Sciatic nerve (tissue), 2 donors: ENCODE measurements at regions not wholly inside any gene's neighbourhood (a gene's known extent, or its start where the extent isn't known, plus 50 kb on each side); places are given as distances from the start of the nearest gene placed in this dataset.
A peak's percentile ranks its signal among the peaks of the same experiment; 100 is the strongest.

Source experiments
- ATAC-seq: fragments of 200-7000 bp; cut with Tn5 transposase; one replicate; pipeline ENCODE4 v1.9.1; 2020; ENCODE audit warnings: mild to moderate bottlenecking, moderate library complexity
- DNase-seq: peaks from one replicate; pipeline ENCODE4 v3.0.0-alpha.2; 2020; ENCODE audit warnings: low spot score
- intact Hi-C: fragments of 100-400 bp; cut with DNase I; formaldehyde crosslinking; loops from one replicate; pipeline ENCODE4 v1.14.2; 2022
- donor health status: DM: no; HTN: no; CAD: no.
- donor health status: DM: no; HTN: no; CAD: no.

GRCh38 chr17:72249441-72249840 is 128.6 kb downstream of the SOX9 start:
- ATAC-seq: no peak

GRCh38 chr17:72250206-72250605 is 129.4 kb downstream of the SOX9 start:
- ATAC-seq: no peak
- no peak for DNase-seq
- intact Hi-C loops: no loop called here

More at GRCh38 chr17:72249441-72249840, 128.6 kb downstream of the SOX9 start:
- intact Hi-C loops: no loop called here
- no peak for DNase-seq

GRCh38 chr17:72253597-72253996 is 132.8 kb downstream of the SOX9 start:
- ATAC-seq (no peak), DNase-seq (no peak)
- intact Hi-C loops: no loop called here

DNA sequence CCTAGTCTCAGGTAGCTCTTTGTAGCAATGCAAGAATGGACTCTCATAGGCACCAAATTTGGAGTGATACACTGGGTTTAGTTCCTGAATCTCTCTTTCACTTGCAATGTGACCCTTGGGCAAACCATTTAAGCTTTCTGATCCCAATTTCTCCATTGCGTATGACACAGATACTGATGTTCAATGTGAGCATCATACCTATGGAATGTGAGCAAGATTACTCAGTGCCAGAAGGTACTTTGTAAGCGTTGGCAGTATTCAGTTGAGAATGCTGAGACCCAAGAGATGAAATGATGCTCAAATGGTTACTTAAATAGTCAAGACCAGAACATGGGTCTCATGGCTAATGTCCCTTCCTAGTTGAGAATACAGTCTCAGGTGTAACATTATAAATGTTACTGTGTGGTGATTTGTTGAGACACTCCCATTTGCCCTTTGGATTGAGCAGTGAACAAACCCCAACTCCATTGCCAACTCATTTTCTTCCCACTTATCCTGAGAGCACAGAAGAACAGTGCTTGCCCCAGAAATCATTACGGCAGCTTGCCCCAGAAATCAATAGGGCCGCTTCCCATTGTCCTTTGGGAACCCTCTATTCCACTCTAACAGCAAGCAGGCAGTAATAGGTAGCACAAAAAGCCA is 134.1 kb downstream of the SOX9 start:
- intact Hi-C loops: no loop called here
- DNase-seq: no peak
- no peak for ATAC-seq

- ATAC-seq (no peak), DNase-seq (no peak)
- intact Hi-C loops: no loop called here
Observed at GRCh38 chr17:72255481-72255880, 134.7 kb downstream of the SOX9 start.

GRCh38 chr17:72258711-72259110 is 137.9 kb downstream of the SOX9 start:
- no peak for ATAC-seq
- DNase-seq: no peak
- intact Hi-C loops: no loop called here

DNA sequence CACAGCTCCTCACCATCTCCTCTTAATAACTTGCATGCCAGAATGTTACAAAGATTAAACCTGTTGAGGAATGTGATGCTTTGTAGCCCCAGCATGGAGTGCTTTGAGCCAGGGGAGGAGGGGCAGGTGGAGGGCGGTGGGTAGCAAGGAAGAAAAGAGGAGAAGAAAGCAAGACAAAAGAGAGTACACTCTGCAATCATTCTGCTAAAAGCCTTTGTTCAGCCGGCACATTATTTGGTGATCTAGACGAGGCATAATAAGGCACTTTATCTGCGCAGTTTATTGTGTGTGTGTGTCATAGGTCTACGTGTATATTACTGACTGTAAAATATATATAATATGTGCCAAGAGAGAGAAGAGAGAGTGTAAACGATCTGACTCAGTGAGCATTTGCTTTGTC is 139.1 kb downstream of the SOX9 start:
- DNase-seq (no peak), ATAC-seq (no peak)
- intact Hi-C loops: no loop called here

DNA sequence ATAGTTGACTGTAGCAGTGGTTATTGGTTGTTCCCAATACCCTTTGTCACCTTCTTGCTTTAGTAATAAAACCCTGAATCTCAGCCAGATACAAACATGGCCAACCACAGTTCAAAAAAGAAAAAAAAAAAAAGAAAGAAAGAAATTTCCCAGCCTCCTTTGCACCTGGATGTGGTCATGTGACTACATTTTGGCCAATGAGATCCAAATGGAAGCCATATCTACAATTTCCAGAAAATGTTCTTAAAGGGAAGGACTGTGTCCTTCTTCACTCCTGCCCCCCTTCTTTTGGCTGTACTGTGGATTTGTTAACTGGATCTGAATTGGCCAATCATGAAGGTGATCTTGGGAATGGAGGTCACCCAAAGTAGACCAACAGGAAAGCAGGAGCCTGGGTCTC is 141.9 kb downstream of the SOX9 start:
- no peak for ATAC-seq
- intact Hi-C loops: no loop called here

DNA sequence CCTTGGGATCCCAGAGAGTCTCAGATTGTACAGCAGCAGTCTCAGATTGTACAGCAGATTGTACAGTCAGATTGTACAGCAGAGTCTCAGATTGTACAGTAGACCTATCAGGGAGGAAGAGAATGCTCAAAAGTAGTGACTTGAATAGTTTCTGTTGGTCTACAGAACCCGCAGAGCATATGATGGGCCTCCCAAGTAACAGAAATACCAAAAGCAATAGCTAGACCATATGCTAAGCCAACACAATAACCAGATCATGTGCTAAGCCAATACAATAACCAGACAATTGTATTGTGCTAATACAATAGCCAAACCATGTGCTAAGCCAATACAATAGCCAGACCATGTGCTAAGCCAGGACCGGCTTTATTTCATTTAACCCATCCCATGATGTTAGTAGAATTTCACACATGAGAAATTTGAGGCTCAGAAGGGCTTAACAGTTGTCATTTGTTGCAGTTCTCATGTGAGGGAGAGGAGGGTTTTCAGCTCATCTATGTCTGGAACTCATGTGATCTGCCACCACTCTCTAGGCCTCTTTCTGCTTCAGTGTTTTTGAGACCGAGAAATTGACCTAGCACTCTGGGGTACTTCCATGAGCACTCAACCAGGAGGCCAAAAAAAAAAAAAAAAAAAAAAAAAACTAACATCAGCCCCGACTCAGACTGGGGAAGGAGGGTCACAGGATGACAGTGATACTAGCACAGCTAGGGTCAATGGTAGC is 144.0 kb downstream of the SOX9 start:
- ATAC-seq (no peak), DNase-seq (no peak)
- intact Hi-C loops: no loop called here

More for the DNA sequence above, 141.9 kb downstream of the SOX9 start:
- no peak for DNase-seq

- ATAC-seq: no peak
- intact Hi-C loops: no loop called here
- no peak for DNase-seq
Observed at GRCh38 chr17:72266112-72266775, 145.4 kb downstream of the SOX9 start.

DNA sequence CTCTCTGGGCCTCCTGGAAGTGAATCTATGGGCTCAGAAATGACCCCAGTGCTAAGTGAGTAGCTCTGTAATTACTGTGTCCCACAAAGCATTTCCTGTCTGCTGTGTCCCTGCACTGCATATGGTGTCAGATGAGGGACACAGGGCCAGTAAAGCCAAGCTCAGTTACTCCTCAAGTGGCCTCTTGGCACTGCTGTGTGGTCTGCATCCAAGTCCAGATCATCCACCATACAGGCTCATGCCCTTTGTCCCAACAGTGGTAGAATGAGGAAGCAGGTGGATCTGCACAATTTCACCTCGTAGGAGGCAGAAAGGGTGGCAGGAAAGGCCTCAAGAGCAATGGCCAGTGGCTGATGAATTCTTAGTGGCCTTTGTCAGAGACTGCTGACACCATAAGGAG is 146.8 kb downstream of the SOX9 start:
- no peak for DNase-seq
- intact Hi-C loops: no loop called here

DNA sequence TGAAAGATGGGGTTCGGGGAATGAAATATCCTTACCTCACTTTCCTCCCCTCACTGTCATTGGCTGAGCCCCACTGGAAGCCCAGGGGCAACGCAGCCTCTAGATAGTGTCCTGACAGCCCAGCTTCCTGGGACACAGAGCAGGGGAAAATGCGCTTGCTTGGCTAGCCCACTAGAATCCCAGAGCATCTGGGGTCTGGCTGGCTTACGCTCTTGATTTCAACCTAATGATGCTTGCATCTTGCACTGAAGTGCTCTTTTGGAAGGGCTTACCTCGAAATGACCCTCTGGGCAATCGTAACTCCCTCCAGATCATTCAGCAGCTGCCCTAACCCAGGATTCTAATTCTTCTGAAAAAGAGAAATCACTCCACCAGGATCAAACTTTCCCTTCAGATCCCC is 147.6 kb downstream of the SOX9 start:
- ATAC-seq (no peak), DNase-seq (no peak)
- intact Hi-C loops: no loop called here

More for the DNA sequence above, 146.8 kb downstream of the SOX9 start:
- no peak for ATAC-seq

DNA sequence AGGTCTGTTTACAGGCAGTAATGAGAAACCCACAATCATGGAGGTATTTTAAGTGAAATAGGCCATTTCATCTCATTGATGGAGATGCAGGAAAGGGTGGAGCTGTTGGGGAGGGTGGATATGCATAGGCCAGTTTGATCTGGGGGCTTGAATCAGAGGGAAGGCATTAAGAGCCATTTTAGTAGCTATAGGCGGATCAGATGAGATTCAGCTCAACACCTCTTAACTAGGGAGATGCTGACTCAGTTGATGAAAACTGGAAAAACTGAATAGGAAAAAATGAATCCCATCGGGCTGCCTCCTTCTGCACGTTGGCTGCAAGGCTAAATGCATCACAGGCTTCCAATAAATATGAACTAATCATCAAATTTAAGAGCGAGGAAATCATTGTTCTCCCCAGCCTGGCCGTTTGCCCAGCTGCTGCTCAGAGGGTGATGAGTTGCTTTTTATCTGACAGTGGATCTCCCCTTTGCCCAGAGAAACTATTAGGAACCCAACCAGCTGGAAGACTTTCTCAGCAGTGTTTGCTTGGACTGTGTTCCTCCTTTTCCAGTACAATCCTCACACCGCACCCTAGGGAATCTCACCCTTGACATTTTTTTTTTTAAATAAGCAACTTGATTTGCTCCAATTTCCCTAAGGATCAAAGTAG is 149.6 kb downstream of the SOX9 start:
- DNase-seq (peak; percentile 90), ATAC-seq (peak; percentile 96)
- intact Hi-C loops: no loop called here

GRCh38 chr17:72271603-72272002 is 150.8 kb downstream of the SOX9 start:
- intact Hi-C loops: no loop called here
- DNase-seq (no peak), ATAC-seq (no peak)

GRCh38 chr17:72273289-72274056 is 152.7 kb downstream of the SOX9 start:
- no peak for ATAC-seq
- no peak for DNase-seq
- intact Hi-C loops: no loop called here

- ATAC-seq (no peak), DNase-seq (no peak)
- intact Hi-C loops: no loop called here
Observed at GRCh38 chr17:72274614-72275013, 153.8 kb downstream of the SOX9 start.

DNA sequence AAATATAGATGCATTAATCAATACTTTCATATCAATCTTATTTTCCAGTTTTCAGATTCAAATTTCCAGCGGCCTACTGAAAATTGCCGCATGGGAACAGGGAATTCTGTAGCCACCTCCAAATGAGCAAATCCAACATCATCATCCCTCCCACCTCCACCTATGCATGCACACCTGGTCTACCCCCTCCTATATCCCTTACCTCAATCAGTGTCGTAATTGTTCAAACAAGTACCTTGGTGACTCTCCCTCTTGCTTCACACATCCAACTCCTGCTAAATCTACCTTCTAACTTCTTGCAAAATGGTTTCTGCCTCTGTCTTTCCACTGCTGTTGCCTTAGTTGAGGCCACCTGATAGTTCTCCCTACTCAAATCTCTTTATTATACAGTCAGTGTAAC is 160.1 kb downstream of the SOX9 start:
- intact Hi-C loops: no loop called here
- DNase-seq (no peak), ATAC-seq (no peak)

DNA sequence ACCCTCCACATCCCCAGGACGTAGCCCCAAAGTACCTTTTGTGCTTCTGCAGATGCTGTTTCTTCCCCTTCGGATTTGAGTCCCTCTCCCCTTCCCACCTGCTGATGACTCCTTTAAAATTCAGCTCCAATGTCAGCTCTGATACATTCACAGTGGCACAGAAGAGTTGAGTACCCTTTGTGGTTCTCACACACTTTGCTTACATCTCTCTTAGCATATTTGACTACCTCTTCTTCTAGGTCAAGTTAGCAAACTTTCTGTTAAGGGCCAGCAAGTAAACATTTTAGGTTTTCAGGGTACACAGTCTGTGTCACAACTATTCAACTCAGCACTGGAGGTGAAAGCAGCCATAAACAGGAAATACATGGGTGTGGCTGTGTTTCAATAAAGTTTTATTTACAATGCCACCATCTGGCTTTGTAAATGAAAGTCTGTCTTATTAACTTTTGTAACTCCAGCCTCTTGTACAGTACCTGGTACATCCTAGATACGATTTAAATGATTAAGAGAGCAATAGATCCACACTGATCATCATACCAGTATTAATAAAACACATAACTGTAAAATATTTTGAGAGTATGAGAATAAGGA is 161.7 kb downstream of the SOX9 start:
- ATAC-seq (no peak), DNase-seq (no peak)

DNA sequence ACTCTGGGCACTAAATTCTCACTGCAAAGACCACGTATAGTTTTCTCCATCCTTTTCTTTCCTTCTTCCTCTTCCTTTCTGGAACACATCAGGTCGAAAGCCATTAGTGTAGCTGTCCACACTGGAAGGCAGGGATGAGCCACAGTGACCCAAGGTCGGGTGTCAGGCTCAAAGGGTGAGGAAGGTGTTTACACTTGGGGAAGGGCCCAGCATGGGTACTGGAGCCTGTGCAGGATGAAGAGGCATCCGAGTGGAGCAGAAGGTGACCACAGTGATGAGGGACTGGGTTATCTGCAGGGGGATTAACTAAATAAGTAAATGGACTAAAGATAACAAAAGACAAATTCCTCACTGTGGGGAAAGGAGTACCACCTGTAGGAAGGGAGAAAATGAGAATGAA is 164.0 kb downstream of the SOX9 start:
- intact Hi-C loops: no loop called here
- no peak for DNase-seq
- no peak for ATAC-seq

More for the DNA sequence above, 161.7 kb downstream of the SOX9 start:
- intact Hi-C loops: no loop called here
